WTC11 (cell line): ENCODE measurements at regions not wholly inside any gene's neighbourhood (a gene's known extent, or its start where the extent isn't known, plus 50 kb on each side); places are given as distances from the start of the nearest gene placed in this dataset.

Source experiments
- CTCF ChIP-seq: fragments of 200-600 bp; IDR thresholded peaks from 2 replicates; pipeline ENCODE4 v1.8.0; 2022; ENCODE audit warnings: antibody characterized with exemption
- FOXJ3 ChIP-seq: sonication (generic); formaldehyde crosslinking; IDR thresholded peaks from 2 replicates; pipeline ENCODE4 v1.9.0; 2021; ENCODE audit warnings: missing genetic modification reagents, mild to moderate bottlenecking, borderline replicate concordance
- FOXP4 ChIP-seq: sonication (generic); formaldehyde crosslinking; IDR thresholded peaks from 2 replicates; pipeline ENCODE4 v1.8.0; 2022; ENCODE audit warnings: mild to moderate bottlenecking, missing genetic modification reagents
- HMGA2 ChIP-seq: fragments of 250-450 bp; sonication (Bioruptor Pico); IDR thresholded peaks from 2 replicates; pipeline ENCODE4 v1.4.0; 2021; ENCODE audit warnings: mild to moderate bottlenecking, moderate library complexity
- MLX ChIP-seq: sonication (generic); formaldehyde crosslinking; IDR thresholded peaks from 2 replicates; pipeline ENCODE4 v1.8.1; 2023; ENCODE audit warnings: mild to moderate bottlenecking, missing genetic modification reagents, moderate library complexity
- NFYB ChIP-seq: sonication (generic); formaldehyde crosslinking; conservative IDR thresholded peaks from 2 replicates; pipeline ENCODE4 v1.8.0; 2022; ENCODE audit warnings: low read depth, missing genetic modification reagents
- USF1 ChIP-seq: sonication (generic); formaldehyde crosslinking; IDR thresholded peaks from 2 replicates; pipeline ENCODE4 v1.8.0; 2022; ENCODE audit warnings: mild to moderate bottlenecking, missing genetic modification reagents
- USF2 ChIP-seq: sonication (generic); formaldehyde crosslinking; IDR thresholded peaks from 2 replicates; pipeline ENCODE4 v1.8.1; 2023; ENCODE audit warnings: mild to moderate bottlenecking, missing genetic modification reagents, moderate library complexity
- ZNF138 ChIP-seq: sonication (generic); formaldehyde crosslinking; conservative IDR thresholded peaks from 2 replicates; pipeline ENCODE4 v1.8.1; 2022; ENCODE audit warnings: mild to moderate bottlenecking, moderate library complexity, missing genetic modification reagents
- ZNF263 ChIP-seq: sonication (generic); formaldehyde crosslinking; IDR thresholded peaks from 2 replicates; pipeline ENCODE4 v1.8.1; 2022; ENCODE audit warnings: low read depth, mild to moderate bottlenecking, moderate library complexity, missing genetic modification reagents

- TF ChIP-seq NFYB (CRISPR knock-in tag) (no peak), CTCF (no peak), FOXP4 (CRISPR knock-in tag) (no peak), HMGA2 (CRISPR knock-in tag) (no peak), USF1 (CRISPR knock-in tag) (no peak), ZNF263 (CRISPR knock-in tag) (no peak), MLX (CRISPR knock-in tag) (no peak), FOXJ3 (CRISPR knock-in tag) (no peak), USF2 (CRISPR knock-in tag) (no peak), ZNF138 (CRISPR knock-in tag) (no peak)
Observed at GRCh38 chr6:26198722-26199056, 111.5 kb downstream of the HFE start.
